NOMO-1 treated with DMSO at 0.1 percent for 48 hours (cell line): ENCODE measurements at regions not wholly inside any gene's neighbourhood (a gene's known extent, or its start where the extent isn't known, plus 50 kb on each side); places are given as distances from the start of the nearest gene placed in this dataset.

Source experiments
- DNase-seq: peaks from one replicate; lab custom pipeline; 2025; ENCODE audit not compliant: unreplicated experiment; lab: John Stamatoyannopoulos, UW

DNA sequence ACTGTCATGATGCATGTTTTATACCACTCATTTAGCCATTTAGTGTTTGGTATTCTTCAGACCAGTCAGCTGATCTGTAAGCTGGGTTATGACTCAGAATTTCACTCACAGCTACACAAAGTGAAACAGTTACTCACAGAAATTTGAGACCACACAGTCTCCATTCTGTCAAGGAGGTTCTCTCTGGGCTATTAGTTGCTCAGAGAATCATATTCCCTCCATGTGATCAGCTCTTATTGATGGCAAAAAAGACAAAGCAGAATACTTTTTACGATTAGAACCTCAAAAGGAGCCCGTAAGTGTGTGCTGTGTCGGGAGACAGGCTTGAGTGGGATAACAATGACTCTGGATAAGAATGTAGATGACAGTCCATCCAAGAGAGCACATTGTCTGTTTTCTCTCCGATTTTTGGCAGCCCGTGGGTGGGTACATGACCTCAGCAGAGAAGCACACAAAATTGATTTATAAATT, 277.6 kb upstream of the SORCS1 start:
- no peak for DNase-seq

DNA sequence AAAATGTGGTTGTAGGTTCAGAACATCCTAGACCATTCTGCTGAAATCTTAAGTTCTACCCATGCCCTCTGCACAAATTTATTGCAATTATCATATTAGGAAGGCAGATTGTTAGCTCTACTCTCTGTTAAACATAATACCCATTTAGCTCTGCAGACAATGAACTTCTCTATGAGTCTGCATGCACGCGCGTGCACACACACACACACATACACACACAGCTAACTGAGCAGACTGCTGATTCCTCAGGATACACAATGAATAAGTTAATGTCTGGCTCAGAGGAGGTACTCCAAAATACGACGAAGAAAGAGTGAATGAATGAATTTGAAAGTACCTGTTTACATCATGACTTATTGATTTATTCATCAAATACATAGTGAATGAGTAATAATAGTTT, 276.2 kb upstream of the SORCS1 start:
- no peak for DNase-seq

DNA sequence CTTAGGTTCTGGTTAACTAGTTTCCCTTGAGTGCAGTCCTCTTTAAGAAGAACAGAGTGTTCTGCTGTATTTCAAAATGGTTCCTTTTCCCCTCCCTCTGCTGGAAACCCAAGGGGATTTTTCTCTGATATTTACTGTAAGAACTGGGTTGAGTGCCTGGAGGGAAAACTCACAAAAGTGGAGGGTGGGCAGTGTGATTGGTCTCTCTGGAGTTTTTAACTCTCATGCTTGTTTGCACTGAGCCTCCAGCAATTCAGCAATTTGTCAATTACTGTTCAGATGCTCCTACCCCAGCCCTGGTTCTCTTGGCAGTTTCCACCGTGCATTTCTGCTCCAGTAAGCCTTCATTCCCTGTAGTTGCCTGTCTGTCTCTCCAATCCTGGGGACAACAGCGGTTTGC, 273.4 kb upstream of the SORCS1 start:
- no peak for DNase-seq

DNA sequence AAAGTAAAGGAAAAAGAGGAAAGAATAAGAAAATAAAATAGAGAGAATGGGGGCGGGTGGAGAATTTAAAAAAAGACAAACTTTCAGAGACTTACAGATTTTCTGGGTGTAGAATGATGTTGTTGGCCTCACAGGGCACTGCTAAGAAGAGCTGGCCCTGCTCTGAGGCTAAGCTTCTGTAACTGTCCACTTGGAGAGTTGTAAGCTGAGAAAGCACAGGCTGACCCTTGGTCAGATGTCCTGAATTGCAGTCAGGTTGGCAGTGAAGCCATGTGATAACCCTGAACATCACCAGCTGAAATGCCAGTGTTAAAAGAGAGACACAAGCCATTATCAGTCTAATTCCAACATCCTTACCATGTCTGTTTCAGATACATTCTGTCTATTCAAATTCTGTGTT, 272.1 kb upstream of the SORCS1 start:
- DNase-seq, result no peak

DNA sequence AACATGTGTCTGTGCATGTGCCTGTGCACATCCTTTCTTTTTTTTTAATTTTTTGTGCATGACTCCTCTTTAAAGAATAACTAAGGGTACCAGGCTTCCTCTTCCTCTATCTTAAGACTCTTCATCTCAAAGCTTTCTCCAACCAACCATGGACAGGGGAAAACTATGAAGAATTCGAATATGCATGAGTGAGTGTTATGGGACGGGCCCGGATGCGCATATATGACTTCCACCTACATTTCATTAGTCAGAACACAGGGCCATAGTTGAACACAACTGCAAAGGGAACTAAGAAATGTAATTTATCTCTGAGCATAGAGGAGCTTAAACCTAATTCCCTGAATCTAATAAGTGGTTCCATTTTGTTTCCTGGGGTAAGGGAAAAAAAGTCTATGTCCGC, 270.3 kb upstream of the SORCS1 start:
- DNase-seq, result no peak

DNA sequence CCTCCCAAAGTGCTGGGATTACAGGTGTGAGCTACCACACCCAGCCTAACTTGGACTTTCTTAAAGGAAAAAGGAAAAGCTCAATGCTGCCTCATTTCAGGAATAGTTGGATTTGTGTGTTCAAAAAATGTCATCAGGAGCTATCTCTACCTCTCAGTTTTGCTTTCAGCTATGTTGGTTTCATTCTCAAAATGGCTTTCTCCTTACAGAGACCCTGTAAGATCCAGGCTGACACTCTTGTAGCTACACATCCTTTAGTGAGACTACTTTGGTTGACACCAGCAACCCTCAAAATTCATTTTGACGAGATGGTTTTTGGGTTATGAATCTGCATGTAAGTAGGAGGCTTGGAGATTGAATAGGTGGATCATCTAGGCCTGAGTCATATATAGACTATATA, 269.7 kb upstream of the SORCS1 start:
- no peak for DNase-seq

DNA sequence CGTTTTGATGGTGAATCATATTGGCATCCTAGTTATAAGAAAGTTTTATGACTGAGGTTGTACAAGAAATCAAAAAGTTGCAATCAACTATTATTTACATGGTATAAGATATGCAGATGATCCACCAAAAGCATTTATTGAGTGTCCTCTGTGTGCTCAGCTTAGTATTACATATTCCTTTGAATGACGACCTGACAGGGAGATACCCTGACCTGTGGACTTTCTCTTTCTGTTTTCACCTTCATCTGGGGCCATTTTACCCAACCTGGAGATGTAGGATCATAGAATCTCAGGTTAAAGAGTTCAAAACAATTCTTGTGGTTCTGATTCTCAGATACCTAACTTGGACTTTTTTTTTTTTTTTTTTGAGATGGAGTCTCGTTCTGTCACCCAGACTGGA, 269.1 kb upstream of the SORCS1 start:
- no peak for DNase-seq

DNA sequence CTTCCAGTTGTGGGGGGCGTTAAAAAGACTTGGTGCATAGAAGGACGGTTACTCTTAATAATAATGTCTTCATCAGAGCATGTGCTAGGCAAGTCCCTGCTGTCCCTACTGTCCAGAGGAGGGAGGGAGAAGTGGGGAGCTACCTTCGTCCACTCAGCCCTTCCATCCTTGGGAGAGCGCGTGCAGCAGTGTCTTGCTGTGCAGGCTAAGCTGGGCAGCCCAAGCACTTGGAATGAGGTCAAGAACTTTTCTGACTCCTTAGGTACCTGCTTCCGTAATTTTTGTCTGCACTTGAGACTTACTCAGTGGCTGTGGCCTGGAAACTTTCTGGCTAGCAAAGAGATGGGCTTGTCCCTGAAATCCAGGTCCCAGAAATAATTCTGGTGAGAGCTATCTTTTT, 265.9 kb upstream of the SORCS1 start:
- DNase-seq, result no peak

DNA sequence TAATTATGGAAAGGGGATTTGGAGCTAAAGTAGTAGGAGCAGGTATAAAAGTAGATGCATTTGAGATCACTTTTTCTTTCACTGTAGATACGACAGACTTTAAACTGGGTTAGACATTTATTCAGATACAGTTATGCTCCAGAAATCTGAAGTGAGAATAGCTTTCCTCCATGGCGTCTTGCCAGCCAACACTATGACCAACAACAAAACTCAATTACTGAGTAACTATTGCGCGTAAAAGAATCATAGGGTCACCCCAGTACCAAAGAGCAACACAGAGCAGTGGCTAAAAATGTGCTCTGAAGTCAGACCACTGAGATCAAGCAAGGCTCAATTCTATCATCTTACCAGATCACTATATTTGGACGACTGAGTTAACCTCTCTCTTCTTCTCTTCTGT, 262.5 kb upstream of the SORCS1 start:
- DNase-seq, result no peak

DNA sequence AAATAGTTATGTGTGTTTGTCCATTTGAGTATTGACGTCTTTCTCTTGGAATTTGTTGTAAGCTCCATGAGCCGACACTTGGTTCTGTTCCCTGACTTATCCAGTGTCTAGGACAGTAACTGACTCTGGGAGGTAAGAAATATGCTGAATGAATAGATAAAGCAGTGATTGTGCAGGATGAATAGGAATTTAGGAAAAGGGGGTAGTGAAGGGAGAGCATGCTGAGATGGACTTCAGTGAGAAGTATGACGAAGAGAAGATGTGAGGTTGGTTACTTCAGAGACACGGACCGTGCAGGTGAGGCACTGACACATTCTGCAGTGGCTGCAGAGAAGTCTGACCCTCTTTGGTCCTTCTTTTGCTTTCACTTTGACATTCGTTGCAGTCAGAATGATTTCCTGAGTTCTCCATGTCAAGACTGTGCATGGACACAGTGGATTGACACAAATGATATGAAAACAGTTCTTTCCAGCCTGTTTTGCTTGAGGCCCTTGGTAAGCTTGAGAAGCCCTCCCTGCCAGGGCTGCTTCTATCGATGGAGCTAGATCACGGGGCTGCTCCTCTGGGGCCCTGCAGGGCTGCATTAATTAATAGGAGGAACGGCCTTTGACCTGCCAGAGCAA, 261.5 kb upstream of the SORCS1 start:
- no peak for DNase-seq

DNA sequence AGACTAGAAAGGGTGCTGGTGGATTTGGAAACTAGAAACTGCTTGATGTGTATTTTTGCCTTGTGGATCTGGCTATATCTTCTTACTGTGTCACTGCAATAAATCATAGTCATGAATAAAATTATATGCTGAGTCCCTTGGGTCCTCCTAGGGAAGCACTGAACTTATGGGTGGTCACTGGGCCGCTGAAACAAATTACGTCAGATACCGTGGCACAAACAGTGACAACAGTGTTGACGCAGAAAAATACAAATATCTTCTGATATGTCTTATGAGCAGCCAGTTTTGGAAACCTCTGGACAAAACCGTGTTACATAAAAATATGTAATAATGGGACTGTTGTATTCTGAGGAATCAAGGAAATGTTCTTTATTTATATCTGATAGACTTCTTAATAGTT, 260.1 kb upstream of the SORCS1 start:
- no peak for DNase-seq

DNA sequence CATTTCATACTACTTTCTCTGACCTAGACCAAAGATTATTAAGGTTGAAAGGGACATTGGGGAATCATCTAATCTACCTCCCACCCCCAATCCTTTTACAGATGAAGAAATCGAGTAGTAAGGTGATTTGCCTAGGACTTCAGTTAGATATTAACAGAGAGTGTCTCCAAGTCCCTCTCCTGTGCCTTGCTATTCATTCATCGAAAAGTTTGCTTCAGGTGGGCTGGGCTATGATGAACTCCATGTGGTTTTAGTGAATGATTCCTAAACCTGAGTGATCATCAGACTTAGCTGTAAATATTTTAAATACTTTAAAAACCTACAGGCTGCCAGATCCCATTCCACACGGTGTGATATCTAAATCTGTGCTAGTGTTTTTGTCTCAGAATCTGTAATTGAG, 259.4 kb upstream of the SORCS1 start:
- DNase-seq, result no peak

DNA sequence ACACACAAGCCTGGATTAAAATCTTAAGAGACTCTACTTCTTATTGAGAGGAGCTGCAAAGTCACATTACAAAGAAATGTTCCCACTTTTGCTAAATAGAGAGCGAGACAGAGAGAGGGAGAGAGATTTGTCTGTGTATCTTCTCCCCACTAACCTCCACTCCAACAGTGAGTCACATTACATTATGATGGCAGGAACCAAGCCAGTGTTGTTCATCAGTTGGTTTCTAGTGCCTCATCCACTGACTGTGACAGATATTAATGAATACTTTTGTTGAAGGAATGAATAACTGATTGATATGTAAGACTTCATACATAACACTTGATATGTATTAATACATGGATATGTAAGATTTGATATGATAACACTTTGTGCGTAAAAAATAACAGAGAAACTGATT, 258.2 kb upstream of the SORCS1 start:
- no peak for DNase-seq

DNA sequence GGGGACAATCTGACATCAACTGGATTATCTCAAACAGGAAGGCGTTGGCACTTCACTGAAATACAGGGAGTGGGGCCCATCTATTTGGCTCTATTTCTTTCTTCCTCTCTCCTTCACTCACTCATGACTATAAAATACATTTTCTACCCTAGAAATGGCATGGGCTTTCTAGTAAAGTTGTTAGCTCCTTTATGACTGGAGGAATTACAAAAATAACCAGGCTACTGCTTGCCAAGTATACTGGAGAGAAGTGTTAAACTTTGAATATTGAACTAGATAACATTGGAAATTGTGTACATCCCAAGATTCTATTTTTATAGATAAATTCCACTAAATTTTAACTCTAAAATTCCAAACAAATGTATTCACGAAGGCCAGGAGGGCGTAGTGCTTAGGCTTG, 255.7 kb upstream of the SORCS1 start:
- no peak for DNase-seq

DNA sequence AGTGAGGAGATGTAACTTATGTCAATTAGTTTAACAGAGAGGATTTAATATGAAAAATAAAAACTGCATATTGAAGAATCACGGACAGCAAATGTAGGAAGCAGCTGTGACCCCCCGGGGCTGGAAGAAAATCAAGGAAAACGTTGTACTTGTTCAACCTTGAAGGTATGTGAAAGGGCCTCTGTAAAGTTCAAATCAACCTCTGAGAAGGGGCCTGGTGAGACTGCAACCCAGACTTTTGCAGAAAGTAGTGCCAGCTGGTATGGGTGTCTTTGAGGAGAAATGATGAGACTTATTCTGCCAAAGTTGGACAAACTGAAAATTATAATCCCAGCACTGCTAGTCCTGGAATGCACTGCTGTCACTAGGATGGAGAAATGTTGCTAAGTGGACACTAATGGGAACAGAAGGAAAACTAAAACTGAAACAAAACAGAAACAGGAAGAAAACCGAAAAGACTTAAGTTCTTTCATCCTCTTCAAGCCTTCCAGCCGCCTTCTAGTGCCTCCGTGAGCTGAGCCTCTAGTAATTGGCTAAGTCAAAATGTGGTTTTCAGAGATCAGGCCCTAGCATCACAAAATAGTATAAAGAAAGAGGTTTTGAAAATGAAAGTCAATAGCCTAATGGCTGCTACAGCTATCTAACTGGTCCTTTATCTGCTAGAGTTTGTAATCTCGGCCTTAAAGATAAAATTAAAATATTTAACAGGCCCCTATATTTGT, 253.7 kb upstream of the SORCS1 start:
- DNase-seq, result peak; percentile 44

DNA sequence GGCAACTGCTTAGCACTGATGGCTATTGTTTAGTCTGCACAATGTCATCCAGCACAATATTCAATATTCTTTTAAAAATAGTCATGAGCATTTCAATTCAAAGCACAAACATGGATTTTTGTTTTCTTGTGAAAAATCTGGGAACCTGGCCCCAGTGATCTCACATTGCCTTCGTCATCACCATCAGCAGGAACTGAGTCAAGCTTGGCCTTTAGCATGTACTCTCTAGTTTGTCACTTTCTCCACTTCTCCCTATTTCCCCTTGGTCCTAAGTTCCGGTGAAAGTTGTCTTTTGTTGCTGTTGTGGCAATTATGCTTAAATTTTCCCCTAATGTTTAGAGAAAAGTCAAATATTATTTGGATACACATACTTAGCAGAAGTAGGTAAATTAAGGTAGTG, 252.9 kb upstream of the SORCS1 start:
- no peak for DNase-seq

DNA sequence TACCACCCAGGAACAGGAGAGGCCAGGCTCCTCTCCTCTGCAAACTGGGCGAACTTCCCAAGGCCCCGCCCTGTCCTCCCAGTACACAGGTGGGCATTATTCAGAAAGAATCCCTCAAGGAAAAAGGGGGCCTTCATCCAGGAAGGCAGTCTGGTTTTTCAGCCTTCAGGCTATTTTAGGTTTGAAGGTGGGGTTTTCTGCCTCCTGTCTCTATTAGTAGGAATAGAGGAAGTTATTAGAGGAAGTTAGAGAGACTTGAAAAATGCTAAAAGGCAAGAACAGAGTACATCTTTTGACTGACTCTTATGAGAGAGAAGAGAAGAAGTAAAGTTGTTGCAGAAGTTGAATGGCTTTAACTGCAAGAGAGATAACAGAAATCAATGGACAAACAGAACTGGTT, 250.9 kb upstream of the SORCS1 start:
- peak; percentile 49 for DNase-seq

DNA sequence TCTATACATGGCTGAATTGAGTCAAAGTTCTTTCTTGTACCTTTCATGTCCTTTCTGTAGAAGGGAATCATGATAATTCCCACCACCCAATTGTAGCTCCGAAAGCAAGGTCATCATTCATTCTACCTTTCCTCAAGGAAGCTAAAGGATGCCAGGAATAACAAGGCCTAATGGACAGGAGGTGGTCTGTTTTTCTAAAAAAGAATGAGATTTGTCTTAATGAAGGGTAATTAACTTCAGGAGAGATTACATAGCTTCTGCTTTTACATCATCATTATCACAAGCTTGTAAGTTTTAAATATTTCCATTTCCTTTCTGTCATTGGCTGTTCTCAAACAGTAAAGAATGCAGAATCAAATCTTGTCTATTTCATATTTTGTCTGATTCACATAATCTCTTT, 249.5 kb upstream of the SORCS1 start:
- DNase-seq, result no peak

DNA sequence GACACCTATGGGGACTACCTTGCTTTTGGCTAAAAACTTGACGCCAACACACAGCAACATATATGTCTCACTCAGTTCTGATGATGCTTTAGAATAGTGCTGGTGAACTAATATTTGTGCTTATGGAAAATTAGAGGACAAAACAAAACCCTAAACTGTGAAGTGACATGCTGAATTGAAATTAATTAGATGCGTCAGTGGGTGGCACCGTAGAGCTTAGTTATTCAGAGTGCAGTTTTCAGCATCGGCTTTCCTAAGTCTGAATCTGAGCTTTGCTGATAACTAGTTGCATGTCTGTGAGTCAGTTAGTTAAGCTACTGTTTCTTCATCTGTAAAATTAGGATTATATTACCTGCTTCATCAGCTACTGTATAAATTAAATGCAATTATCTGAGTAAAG, 245.0 kb upstream of the SORCS1 start:
- peak; percentile 25 for DNase-seq

DNA sequence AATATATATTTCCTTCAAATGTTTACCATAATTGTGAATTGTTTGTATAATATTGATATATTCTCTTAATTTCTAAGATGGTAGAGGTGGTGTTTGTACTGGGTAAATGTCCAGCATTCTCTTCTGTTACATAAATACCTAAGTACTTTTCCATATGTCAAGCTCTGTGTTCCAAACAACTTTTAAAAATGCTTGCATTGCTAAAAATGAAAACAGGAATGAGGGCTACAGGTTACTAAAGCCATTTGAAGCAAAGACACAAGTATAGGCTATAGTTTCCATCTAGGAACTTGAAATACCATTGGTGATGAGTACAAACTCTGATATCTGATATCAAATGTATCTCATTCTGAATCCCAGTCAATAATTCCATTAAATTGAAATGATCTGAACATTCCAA, 233.6 kb upstream of the SORCS1 start:
- DNase-seq, result no peak

DNA sequence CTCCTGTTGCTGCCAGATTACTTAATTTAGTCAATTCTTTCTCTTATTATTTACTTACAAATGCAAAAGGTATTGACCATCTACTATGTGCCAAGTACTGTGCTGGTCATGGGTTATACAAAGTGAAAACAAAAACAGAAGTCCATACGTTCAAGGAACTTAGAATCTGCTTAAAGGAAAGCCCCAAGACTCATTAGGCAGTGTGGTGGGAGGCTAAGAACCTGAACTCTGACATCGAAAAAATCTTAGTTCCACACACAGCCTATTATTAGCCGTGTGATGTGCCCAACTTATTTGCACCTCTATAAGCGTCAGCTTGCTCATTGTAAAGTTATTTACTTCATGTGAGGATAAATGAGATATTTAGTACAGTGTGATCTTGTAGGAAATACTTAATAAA, 227.4 kb upstream of the SORCS1 start:
- no peak for DNase-seq

DNA sequence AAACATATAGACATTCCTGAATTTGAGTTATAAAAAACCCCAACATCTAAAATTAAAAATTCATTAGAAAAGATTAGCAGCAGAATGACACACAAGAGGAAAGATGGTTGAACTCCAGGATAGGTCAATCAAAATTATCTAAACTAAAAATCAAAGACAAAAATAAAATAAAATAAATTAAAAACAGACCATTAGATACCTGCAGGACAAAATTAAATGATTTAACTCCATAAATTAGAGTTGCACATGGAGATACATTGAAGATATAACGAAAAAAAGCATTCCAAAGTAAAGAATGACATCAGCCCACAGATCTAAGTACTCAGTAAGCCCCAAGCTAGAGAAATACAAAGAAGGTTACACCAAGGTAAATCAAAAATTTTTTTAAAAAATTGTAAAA, 226.1 kb upstream of the SORCS1 start:
- DNase-seq, result no peak

DNA sequence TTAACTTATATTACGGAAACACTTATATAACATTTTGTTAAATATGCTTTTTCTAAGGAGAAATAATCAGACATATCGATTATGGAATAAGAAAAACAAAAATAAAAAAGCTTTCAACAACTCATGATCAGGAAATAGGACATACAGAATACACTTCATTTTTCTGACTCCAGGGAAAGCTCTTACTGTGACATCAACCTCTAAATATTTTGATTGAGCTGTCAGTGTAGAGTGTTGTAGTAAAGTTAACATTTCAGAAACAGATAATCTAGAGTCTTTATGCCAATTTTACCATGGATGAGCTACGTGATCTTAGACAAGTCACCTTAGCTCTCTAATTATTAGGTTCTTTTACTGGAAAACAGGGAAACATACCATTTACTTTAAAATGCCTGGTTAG, 218.9 kb upstream of the SORCS1 start:
- no peak for DNase-seq
